NCI-H146 (cell line): ENCODE measurements at regions not wholly inside any gene's neighbourhood (a gene's known extent, or its start where the extent isn't known, plus 50 kb on each side); places are given as distances from the start of the nearest gene placed in this dataset.

ENCODE experiments used
- DNase-seq: peaks from one replicate; lab custom pipeline; 2025; lab: John Stamatoyannopoulos, UW

DNA sequence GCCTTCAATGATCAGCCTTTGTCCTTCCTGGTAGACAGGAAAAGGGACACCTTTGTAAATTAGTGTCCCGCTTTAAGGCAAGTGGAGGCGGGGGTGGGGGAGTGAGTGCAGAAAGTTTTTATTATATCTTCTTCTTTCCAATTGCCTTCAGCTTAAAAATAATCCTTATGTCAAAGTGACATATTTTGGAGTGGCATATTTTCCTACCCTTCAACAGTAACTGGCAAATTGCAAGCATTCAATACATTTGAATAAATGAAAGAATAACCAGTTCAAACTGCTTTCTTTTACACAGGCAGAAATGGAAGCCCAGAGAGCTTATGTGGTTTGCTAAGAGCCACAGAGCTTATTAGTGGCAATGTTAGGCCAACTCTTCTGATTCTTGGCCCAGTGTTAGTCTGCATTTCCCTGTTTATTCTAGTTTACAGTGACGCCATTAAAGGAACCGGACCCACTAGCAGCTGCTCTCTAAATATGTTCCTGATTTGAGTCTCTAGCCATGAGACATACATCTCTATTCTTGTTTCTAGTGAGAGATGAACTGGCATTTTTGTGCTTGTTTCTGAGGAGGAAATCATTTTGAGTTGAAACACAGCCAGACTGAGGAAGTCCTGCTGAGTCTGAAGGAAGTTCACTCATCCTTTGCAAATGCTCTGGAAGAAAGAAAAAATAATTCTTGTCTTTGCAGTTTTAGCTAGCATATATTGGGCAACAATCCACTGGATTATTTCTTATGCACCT, 468.7 kb downstream of the NOVA1 start:
- no peak for DNase-seq

DNA sequence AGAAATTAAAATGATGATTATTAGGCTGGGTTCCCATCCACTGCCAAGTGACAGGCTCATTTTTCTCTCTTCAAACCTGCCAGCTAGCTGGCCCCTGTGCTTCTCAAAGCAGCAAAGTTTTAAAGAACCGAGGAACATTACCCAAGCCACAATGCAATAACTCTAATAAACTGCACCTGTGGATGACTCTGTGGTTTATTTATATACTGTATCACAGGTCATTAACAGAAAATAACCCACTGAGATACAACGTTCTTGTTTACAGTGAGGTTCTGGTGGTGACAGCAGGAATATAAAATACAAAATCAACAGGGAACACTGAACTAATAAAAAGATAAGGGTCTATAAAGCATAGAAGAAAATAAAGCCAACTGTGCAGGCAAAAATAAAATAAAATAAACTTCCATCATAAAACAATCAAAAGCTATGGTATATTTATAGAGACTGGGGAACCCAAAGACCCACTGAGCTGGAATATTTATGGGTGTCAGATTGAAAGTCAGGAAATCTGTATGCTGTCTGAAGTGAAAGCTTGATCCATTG, 472.9 kb downstream of the NOVA1 start:
- peak; percentile 43 for DNase-seq

DNA sequence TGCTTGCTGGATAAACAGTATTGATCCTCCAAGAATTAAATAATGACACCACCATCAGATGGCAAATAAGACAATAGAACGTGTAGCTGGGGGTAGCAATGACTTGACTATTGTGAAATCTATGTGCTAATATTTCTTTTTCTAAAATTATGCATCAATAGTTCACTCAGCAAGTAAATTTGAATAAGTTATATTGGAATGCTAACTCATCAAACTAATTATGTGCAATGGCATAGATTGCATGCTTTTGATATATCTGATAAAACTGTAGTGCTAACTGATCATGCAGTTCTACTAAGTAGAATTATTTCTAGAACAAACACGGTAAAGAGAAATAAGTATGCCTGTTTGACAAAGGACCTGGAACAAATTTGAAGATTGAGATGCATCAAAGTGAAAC, 474.4 kb downstream of the NOVA1 start:
- DNase-seq = no peak

DNA sequence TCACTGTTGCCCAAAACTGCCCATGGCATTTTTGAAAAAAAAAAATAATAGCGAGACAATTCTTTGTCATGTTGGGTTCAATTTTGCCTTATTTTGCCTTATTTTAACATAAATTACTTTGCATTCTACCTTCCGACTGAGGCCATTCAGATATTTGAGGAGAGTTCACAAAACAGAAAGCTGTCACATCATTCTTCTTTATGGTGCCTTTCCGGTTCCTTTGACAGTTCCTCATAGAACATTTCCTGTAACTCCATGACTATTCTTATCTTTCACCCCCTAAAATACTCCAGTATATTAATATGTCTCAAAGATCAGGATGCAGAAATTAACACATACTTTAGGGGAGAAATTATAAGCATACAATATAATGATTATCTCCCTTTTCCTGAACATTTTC, 476.7 kb downstream of the NOVA1 start:
- no peak for DNase-seq

DNA sequence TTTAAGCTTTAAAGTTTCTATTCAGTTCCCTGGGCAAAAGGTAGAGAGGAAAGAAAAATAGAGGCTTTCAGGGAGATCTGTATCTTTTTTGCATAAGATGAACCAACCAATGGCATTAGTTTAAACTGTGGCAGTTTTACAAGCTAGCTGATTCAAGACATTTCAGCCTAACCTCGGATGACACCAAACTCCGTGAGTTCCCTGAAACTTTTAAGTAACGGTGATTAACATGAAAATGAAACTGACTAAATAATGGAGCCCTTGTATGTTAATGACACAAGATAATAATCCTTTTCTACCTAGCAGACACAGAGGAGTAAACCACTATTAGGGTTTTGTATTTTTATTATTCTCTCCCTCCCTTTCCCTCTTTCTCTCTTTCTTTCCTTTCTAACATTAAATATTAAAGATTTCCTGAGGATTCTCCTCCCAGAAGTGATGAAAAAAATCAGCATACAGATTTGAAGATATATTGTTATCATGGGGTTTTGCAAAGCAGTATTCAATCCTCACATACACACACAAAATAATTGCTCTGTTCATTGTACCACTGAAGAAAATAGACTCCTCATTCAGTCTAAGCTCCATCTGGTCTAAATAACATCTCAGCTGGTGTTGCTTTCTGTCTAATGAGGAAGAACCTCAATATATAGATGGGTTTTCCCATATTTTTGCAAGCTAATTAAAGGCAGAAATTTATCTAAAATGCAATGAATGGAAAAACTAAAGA, 483.8 kb downstream of the NOVA1 start:
- no peak for DNase-seq

DNA sequence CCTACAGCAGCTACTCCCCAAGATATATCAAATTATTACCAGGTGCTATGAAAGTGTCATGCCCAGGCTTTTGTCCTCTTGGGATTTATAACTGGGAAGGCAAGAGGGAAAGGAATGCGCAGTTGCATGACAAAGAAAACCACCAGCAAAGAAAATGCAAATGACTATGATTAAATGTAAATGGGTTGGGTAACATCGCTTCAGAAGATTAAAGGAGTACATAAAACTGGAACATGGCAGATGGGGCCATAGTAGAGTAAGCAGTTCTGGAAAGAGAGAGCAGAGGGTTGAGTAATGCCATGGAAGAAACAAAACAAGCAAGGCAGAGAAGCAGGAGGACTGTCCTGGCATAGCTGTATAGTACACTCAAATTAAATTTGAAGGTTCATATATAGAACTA, 493.1 kb downstream of the NOVA1 start:
- DNase-seq = no peak

DNA sequence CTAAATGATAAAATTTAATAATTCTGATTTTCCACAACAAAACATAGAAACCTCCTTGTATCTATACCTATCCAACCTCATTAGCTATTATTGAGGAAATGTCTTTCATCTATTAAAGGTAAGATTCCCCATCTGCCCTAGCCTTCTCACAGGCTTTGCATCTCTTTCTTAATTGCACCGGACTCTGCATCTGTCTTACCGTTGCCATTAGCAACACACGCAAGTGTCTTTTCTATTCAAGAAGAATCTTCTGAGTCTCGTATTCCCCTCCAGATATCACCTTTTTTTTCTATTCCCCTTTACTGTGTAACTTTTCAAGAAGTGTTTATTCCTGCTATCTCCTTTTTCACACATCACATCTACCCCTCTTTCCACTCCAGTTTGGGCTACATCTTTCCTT, 500.0 kb downstream of the NOVA1 start:
- no peak for DNase-seq

DNA sequence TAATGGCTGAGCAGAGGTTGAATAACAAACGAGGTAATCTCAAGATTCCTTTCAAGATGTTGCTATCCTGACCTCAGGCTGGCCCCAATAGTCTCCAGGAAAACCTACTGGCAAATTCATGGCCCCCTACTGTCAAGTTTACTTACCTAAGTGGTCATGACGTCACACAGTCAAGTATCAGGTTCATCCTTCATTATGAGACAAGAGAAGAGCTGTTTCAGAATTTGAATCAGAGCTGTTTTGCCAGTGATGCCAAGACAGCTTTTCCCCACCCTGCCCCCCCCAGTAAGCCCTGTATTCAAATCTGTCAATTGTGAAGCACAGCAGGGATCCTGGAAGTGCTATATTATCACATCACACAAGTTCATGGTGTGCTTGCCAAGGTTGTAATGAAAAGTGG, 509.6 kb downstream of the NOVA1 start:
- peak; percentile 33 for DNase-seq

- DNase-seq = no peak
Observed at GRCh38 chr14:26081043-26081442, 516.8 kb downstream of the NOVA1 start.

DNA sequence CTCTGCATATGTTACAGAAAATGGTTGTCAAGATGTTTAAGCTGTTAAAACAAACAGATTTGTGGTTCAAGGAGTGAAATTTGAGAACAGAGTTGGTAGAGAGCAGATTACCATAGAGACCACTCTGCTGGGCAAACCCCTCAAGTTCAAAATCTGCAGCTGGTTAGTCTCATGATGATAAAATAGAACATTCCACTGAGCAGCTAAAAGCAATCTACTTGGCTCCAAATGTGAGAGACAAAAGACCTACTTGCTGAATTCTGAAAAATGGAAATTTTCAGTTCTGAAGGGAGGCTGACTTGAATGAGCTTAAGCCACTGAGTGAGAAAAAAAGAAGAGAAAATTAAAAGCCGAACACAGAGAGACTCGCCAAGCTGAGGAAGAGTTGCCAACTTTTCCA, 519.3 kb downstream of the NOVA1 start:
- peak; percentile 16 for DNase-seq

- no peak for DNase-seq
Observed at GRCh38 chr14:26074892-26075291, 522.9 kb downstream of the NOVA1 start.

- no peak for DNase-seq
Observed at GRCh38 chr14:26070443-26070842, 527.4 kb downstream of the NOVA1 start.

- DNase-seq = no peak
Observed at GRCh38 chr14:26067786-26068459, 529.9 kb downstream of the NOVA1 start.

- no peak for DNase-seq
Observed at GRCh38 chr14:26067341-26067740, 530.5 kb downstream of the NOVA1 start.

DNA sequence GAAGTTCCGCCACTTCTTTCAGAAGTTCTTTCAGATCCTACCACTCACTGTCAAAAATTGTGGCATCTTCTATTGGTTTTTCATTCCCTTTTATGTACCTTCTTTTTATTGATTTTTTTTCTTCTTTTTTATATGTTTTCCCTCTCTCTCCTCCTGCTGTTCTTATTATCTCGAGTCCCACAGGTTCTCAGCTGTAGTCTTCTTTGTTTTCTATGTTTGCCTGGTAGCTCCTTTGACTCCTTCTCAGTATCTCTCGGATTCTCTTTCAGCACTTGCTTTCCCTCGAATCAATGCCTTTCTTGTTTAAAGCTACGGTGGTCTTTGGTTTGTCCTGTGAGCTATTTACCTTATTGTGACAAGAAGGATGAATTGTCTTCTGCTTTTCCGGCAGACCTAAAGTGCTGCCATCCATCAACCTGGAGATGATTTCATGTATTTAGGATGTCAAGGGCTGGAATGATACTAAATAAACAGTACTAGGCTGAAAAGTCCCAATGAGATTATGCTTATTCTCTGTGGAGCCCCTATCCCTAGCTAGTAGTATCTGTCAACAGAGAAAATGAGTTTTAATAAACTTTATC, 541.7 kb downstream of the NOVA1 start:
- DNase-seq = peak; percentile 49

GRCh38 chr14:26032348-26032747, 565.5 kb downstream of the NOVA1 start:
- no peak for DNase-seq

DNA sequence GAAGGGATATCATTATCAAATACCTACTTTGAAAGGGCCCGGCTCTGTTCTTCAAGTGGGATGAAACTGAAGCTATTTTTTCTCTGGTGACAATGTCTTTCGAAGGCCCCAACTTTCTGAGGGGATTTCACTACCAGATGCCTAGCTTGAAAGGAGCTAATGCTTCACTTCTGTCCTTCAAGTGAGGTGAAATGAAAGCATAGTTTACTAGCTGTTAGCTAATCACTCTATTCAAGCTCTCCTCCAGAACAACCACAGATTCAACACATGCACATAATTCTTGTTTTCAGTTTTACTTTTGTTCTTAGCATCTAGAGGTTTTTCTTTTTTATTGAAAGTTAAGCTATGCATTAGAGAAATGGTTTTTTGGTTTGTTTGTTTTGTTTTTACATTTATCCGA, 571.4 kb downstream of the NOVA1 start:
- no peak for DNase-seq

DNA sequence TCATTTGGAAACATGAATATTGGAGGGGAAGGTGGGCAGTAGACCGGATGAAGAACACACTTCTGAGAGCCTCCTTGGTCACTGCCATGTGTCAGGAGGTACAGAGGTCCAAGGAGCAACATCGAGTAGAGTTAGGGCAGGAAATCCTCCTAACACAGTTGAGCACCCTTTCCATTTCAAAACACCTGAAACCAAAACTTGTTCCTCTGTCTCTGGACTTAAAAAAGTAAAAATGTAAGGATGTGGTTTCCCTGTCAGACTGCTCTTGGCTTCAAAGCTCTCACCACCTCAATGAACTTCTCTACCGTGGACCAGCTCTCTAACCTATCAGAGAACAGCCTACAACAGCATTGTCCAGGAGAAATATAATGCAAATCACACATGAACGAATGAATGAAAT, 573.9 kb downstream of the NOVA1 start:
- DNase-seq = no peak

- no peak for DNase-seq
Observed at GRCh38 chr14:26021759-26022158, 576.1 kb downstream of the NOVA1 start.

- DNase-seq = no peak
Observed at GRCh38 chr14:26017270-26017669, 580.6 kb downstream of the NOVA1 start.

DNA sequence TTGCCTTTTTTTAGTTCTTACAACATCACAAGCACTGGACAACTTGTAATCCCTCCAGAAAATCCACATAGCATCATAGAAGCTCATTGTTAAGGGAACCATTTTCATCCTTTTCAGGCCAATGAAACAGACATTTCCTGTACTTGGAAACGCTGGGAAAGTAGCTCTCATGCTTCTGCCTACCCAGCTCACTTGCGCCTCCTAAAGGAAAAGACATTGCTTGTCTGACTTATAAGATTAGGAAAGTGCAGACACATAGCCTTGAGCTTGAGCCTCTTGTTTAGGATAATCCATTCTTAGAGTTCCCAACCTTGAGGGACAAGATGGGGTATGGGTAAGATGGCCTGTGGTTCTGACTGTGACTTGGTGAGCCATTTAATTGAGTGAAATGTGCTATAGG, 589.5 kb downstream of the NOVA1 start:
- peak; percentile 51 for DNase-seq

DNA sequence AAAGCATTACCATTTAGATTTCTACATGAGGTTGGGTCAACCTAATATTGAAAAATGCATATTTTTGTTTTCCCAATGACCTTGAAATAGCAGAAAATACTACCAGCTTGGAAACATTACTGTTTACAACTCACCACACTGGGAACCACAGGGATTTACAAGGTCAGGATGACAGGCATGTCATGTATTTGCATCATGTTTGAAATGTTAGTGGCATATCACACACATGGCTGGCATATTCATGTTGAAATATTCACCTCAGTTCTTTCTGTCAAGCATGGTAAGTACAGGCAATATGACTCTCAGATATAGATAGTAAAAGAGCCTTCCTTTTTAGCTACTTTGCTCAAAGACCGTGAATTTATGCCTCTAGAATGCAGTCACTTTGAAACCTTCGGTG, 593.5 kb downstream of the NOVA1 start:
- no peak for DNase-seq

DNA sequence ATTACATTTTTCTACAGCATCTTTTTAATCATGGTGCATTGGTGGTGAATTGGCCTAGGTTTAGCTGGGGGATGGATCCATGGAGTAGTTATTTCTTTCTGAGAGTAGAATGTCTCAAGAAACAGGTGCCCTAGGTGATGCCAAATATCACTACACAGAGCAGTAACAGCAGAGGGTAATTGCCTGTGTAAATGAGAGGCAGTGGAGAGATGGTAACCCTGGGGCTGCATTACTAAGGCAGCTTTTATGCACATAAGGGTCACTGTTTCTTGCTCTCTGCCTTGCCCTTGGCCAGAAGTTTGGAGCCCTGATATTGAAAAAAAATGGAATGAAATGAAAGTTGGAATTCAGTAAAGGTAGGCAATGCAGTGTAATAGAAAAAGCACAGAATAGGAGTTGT, 604.0 kb downstream of the NOVA1 start:
- DNase-seq = no peak
